Omental fat pad (tissue), 3 donors: ENCODE measurements at regions not wholly inside any gene's neighbourhood (a gene's known extent, or its start where the extent isn't known, plus 50 kb on each side); places are given as distances from the start of the nearest gene placed in this dataset.

Experiments used
- ATAC-seq: fragments of 150-250 bp; one replicate; pipeline ENCODE4 v1.9.1; 2016; ENCODE audit warnings: mild to moderate bottlenecking, moderate library complexity; ENCODE audit not compliant: low FRiP score
- DNase-seq: peaks from one replicate; pipeline ENCODE4 v3.0.0-alpha.2; 2019; ENCODE audit warnings: low spot score
- TF ChIP-seq, protein P1 (sequence below), 3 donors: fragments of 450-650 bp; IDR thresholded peaks; one replicate each; pipeline ENCODE4 v1.5.1; 2016 to 2017; ENCODE audit warnings: antibody characterized with exemption in 3 of 3, mild to moderate bottlenecking in 3 of 3, moderate library complexity in 2 of 3

DNA sequence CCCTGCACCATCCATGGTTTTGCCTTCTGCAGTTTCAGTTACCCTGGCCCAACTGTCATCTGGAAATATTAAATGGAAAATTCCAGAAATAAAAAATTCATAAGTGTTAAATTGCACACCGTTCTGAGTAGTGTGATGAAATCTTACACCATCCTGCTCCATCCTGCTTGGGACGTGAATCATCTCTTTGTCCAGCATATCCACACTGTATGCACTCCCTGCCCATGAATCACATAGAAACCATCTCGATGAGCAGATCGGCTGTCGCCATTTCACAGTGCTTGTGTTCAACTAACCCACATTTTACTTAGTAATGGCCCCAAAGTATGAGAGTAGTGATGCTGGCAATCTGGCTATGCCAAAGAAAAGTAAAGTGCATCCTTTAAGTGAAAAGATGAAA is 105.9 kb upstream of the ID4 start:
- ATAC-seq (no peak), DNase-seq (no peak)
- TF ChIP-seq, protein P1, sequence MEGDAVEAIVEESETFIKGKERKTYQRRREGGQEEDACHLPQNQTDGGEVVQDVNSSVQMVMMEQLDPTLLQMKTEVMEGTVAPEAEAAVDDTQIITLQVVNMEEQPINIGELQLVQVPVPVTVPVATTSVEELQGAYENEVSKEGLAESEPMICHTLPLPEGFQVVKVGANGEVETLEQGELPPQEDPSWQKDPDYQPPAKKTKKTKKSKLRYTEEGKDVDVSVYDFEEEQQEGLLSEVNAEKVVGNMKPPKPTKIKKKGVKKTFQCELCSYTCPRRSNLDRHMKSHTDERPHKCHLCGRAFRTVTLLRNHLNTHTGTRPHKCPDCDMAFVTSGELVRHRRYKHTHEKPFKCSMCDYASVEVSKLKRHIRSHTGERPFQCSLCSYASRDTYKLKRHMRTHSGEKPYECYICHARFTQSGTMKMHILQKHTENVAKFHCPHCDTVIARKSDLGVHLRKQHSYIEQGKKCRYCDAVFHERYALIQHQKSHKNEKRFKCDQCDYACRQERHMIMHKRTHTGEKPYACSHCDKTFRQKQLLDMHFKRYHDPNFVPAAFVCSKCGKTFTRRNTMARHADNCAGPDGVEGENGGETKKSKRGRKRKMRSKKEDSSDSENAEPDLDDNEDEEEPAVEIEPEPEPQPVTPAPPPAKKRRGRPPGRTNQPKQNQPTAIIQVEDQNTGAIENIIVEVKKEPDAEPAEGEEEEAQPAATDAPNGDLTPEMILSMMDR (IDR thresholded peaks at IDR 0.05) = no peak

DNA sequence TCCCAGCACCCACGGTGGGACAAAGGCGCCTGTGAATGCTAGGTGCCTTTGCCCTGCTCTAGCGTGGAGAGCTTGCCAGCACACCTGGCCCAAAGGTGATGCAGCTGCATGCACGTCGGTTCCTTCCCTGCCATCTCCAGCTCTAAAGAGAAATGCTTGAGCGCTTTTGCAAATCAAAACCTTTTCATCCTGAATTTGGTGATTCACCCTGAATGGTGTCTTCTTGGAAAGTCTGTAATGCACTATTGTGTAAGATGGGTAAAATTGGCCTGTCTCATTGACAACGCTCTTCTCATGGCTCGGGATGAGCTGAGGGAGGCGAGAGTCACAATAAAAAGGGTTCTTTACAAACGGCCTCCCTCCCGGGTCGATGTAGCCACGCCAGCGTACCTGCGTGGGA is 103.1 kb upstream of the ID4 start:
- TF ChIP-seq, protein P1 (IDR thresholded peaks at IDR 0.05) = no peak
- ATAC-seq = no peak
- DNase-seq = no peak

DNA sequence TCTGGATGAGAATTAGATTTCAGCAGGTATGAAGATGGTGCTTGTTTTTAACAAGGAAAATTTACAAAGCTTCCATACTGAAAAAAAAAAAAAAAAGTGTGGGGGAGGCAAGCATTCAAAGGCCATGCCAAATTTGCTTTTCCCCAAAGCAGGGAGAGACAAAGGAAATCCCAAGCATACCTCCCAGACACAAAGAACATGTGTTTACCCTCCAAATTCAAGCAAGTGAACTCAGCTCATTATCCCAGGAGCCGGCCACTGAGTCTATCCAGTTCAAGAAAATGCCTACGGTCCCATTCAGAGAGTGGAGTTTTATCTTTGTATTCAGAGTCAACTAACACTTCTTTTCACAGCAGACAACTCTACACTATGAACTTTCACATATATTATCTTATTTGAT is 102.7 kb upstream of the ID4 start:
- DNase-seq (no peak), ATAC-seq (no peak)
- TF ChIP-seq, protein P1 (IDR thresholded peaks at IDR 0.05) = no peak

DNA sequence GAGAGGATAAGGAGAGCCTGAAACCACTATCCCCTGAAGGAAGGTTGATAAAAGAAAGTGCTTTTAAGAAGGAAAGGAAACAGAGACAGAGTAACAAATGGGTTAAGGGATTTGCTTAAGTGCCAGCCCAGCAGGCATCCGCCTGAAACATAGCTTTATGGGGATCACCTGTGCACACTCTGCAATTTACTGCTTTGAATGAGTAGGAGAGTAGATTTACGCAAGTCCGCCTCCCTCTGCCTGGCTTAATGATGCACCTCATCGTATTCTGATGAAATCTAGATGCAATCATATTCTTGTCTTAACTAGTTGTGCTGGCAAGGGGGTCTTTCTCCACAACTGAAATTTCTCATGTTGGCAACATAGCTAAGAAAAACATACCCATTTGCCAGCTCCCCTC is 101.1 kb upstream of the ID4 start:
- DNase-seq (no peak), ATAC-seq (no peak)
- TF ChIP-seq, protein P1 (IDR thresholded peaks at IDR 0.05) = no peak

DNA sequence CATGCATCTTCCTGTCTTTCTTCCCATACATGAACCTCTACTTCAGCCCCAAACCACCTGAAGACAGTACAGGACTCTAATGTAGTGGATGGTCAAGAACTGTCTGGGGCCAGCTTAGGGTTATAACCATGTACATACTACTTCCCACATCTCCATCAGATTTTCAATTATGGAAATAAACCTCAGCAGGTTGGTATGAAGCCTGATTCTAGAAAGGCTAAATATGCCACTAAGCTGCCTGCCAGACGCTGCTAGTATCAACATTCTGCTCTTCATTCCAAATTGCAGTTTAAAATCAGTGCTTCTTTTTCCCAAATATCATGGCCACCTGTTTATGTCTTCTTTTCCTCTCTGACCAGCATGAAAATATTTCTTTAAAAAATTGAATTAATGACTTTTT is 99.2 kb upstream of the ID4 start:
- ATAC-seq (no peak), DNase-seq (no peak)
- TF ChIP-seq, protein P1 (IDR thresholded peaks at IDR 0.05) = no peak

DNA sequence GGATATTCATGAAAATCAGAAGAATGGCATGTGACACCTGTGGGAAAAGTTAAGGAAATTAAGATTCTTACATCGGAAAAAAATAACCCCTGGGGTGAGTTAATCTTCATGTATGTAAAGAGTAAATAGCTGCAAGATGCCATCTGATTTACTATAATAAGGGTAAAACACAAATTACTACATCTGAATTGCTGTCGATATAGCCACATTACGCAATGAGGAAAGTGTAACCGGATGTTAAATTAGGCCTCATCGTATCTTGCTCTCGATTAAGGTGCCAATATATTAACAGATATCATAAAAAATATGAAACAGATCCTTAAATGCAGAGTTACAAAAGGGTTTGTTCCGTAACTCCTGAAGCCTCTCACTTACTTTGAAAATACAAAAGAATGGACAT is 87.4 kb upstream of the ID4 start:
- TF ChIP-seq, protein P1 (IDR thresholded peaks at IDR 0.05) = no peak
- DNase-seq (no peak), ATAC-seq (no peak)

DNA sequence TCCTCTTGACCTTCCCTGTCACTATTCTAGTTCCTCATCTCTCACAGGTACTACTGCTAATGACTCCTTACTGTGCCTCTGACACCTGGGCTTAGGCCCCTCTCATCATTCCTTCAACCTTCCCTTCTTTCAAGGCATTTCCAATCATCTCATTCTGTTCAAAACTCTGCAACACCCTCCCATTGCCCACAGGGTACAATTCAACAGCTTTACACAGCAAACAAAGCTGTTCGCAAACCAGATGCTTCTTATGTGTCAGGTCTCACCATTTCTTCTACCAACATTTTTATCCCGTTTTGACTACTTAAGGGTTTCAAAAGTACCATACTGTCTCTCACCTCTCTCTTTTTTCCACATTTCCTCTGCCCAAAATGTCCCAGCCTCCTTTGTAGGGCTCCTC is 84.4 kb upstream of the ID4 start:
- DNase-seq = no peak
- no peak for ATAC-seq
- TF ChIP-seq, protein P1 (IDR thresholded peaks at IDR 0.05) = no peak
